ENCODE measurements at regions not wholly inside any gene's neighbourhood (a gene's known extent, or its start where the extent isn't known, plus 50 kb on each side); places are given as distances from the start of the nearest gene placed in this dataset.

DNA sequence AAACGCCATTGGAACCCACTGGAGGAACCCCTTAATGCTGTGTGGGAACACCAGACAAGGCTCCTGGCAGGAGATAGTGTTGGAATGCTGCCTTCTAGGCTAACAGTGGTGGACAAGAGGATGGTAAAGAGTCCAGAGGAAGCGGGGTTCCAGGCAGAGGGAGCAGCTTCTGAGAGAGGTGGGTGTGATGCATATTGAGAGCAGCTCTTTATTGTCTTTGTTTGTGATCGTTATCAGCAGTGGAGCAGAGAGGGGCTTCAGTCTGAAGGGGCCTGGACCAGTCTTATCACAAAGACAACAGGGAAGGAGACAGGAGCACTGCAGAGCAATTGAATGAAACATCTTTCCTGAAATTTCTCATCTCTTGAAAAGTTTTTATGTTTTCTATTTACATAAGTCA, 106.8 kb upstream of the PLET1 start:
- Histone ChIP-seq H3K4me1 (peaks cover 0 to 4% of the 10 kb centered on the region in 2 donors), H3K9me3 (no peaks in the 10 kb centered on the region), H3K27ac (no peak overlapping the region), H3K27me3 (no peaks in the 10 kb centered on the region), H3K36me3 (no peaks in the 10 kb centered on the region), H3K4me3 (no peak overlapping the region)
- DNase-seq (ENCODE audit: low spot score): no peak
- no peak for TF ChIP-seq CTCF (IDR thresholded peaks at IDR 0.05)

GRCh38 chr11:112367895-112368294, 107.2 kb upstream of the PLET1 start:
- Histone ChIP-seq H3K27me3 (no peaks in the 10 kb centered on the region), H3K9me3 (no peaks in the 10 kb centered on the region)

DNA sequence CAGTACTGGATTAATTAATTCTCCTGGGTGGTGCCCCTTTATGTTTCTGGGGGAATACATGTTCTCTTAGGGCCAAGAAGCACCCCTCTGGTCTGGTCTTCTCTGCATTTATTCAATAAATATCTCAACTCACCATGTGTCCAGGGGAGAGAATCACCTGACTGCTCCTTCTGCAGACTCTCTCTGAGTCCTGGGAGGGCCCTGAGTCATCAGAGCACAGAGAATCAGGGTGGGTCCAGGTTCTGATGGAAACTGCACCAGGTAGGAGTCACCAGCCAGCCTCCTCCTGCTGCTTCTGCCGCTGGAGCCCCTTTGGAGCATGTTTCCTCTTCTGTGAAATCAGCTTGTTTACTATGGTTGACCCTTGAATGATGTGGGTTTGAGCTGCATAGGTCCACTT, 107.7 kb upstream of the PLET1 start:
- H3K4me3 ChIP-seq: no peak overlapping the region
- no peaks in the 10 kb centered on the region for H3K9me3 ChIP-seq
- peaks cover 0 to 4% of the 10 kb centered on the region in 2 donors for H3K4me1 ChIP-seq
- TF ChIP-seq CTCF (IDR thresholded peaks at IDR 0.05): no peak
- no peaks in the 10 kb centered on the region for H3K36me3 ChIP-seq
- DNase-seq (ENCODE audit: low spot score): no peak
- H3K27ac ChIP-seq: no peak overlapping the region
- H3K27me3 ChIP-seq: no peaks in the 10 kb centered on the region

More at GRCh38 chr11:112367895-112368294, 107.2 kb upstream of the PLET1 start:
- Histone ChIP-seq H3K36me3 (no peaks in the 10 kb centered on the region), H3K4me1 (peaks cover 0 to 4% of the 10 kb centered on the region in 2 donors), H3K4me3 (no peak overlapping the region), H3K27ac (no peak overlapping the region)
- TF ChIP-seq CTCF (IDR thresholded peaks at IDR 0.05): no peak
- no peak for DNase-seq (ENCODE audit: low spot score)

DNA sequence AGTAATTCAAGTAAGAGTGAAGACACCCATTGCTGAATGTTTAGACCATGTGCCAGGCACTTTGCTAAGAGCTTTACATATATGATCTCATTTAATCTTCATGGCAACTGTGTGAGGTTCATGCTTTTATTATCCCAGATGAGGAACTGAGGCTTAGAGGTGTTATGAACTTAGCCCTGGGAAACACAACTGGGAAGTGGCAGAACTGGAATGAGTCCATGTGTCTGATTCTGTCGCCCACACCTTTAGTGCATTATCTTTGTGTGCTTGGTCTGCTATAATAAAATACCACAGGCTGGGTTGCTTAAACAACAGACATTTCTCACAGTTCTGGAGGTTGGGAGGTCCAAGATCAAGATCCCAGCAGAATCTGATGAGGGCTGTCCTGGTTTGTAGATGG, 108.7 kb upstream of the PLET1 start:
- Histone ChIP-seq H3K4me1 (peaks cover 0 to 4% of the 10 kb centered on the region in 2 donors), H3K27me3 (no peaks in the 10 kb centered on the region), H3K9me3 (no peaks in the 10 kb centered on the region), H3K27ac (peak overlapping the region in 1 of 2 donors; percentile 45), H3K4me3 (no peak overlapping the region), H3K36me3 (no peaks in the 10 kb centered on the region)
- TF ChIP-seq CTCF (IDR thresholded peaks at IDR 0.05): no peak
- no peak for DNase-seq (ENCODE audit: low spot score)

- Histone ChIP-seq H3K9me3 (no peaks in the 10 kb centered on the region), H3K36me3 (no peaks in the 10 kb centered on the region), H3K4me3 (no peak overlapping the region), H3K4me1 (peaks cover 0 to 4% of the 10 kb centered on the region in 2 donors), H3K27me3 (no peaks in the 10 kb centered on the region), H3K27ac (peak overlapping the region in 1 of 2 donors; percentile 45)
- no peak for TF ChIP-seq CTCF (IDR thresholded peaks at IDR 0.05)
- no peak for DNase-seq (ENCODE audit: low spot score)
These were observed 109.3 kb upstream of the PLET1 start for GRCh38 chr11:112369916-112370315.

- Histone ChIP-seq H3K4me1 (peaks cover 0 to 2% of the 10 kb centered on the region in 2 donors), H3K4me3 (no peak overlapping the region), H3K9me3 (no peaks in the 10 kb centered on the region), H3K36me3 (no peaks in the 10 kb centered on the region), H3K27ac (peak overlapping the region in 1 of 2 donors; percentile 41), H3K27me3 (no peaks in the 10 kb centered on the region)
- TF ChIP-seq CTCF (IDR thresholded peaks at IDR 0.05): no peak
- DNase-seq (ENCODE audit: low spot score): no peak
These were observed 114.0 kb upstream of the PLET1 start for GRCh38 chr11:112374486-112375140.
